HT1080 (cell line): ENCODE measurements at regions not wholly inside any gene's neighbourhood (a gene's known extent, or its start where the extent isn't known, plus 50 kb on each side); places are given as distances from the start of the nearest gene placed in this dataset. TPM values are rescaled to one million over a fixed set of nuclear protein-coding genes. Genes with fewer than 3 reads are reported as not detected.

Source experiments
- DNase-seq: peaks from one replicate; pipeline ENCODE4 v3.0.0-alpha.2; 2015; ENCODE audit warnings: low read depth
- small RNA-seq: library from RNA; depleted of rRNA; stranded (forward); fragments of <200 nt; gene quantifications from one replicate; pipeline ENCODE3, GENCODE V24; 2014

DNA sequence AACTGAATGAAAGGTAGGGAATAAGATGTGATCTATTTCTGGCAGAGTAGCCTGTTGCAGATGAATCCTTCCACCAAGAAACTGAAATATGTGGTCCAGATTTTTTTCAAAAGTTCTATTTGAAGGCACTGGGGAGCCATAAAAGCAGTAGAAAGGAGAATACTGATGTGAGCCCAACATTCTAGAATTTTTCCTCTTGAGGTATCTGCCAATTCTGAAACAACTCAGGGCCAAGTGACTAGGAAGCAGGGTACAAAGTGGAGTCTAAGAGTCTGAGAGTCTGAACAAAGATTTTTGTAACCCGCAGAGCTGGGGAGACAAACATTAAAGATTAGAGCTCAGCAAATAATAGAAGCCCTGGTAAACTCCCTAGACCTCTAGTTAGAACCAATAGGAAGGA is 58.3 kb upstream of the SLCO3A1 start:
- DNase-seq, result no peak

GRCh38 chr15:91801836-91802534 is 51.5 kb upstream of the SLCO3A1 start:
- DNase-seq, result no peak

DNA sequence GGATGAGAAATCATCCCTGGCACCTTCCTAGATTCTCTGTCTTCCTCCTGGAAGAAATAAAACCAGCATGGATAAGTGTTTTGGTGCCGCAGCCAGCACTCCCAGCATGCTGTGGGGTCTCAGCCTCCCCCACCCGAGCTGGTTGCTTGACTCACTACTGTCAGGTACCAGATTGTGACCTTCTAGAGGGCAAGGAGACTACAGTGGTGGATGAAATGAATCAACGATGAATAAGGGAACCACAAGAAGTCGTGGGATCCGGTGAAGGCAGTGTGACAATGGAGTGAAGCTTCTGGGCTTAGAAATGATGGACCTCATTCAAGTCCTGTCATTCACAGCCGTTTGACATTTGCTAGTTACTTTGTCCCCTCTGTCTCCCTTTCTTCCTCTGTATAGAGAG is 50.2 kb upstream of the SLCO3A1 start:
- DNase-seq, result peak; percentile 20

Small RNA genes in the stretch of these regions (small RNA-seq; reads per million reads assigned to genes)
- gene AC107958.1, result not detected
